ENCODE measurements at regions not wholly inside any gene's neighbourhood (a gene's known extent, or its start where the extent isn't known, plus 50 kb on each side); places are given as distances from the start of the nearest gene placed in this dataset.

DNA sequence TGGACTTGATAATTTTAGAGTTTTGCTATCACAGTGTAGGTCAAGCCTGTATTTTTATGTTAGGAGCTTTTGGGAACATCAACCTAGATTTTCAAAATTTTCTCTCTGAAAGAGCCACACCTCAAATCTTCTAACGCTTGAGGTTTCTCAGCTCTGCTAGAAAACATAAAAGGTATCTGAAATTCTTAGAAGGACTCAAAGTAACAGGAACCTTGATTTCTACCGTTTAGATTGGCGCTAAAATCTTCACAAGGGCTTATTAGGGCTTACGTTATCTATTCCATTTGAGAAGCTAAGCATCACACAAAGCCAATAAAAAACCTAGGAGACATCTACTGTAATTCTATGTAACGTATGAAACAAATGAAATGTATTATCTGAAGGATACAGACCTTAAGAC lies 192.4 kb downstream of the AHR start:
- TF ChIP-seq, protein P1, sequence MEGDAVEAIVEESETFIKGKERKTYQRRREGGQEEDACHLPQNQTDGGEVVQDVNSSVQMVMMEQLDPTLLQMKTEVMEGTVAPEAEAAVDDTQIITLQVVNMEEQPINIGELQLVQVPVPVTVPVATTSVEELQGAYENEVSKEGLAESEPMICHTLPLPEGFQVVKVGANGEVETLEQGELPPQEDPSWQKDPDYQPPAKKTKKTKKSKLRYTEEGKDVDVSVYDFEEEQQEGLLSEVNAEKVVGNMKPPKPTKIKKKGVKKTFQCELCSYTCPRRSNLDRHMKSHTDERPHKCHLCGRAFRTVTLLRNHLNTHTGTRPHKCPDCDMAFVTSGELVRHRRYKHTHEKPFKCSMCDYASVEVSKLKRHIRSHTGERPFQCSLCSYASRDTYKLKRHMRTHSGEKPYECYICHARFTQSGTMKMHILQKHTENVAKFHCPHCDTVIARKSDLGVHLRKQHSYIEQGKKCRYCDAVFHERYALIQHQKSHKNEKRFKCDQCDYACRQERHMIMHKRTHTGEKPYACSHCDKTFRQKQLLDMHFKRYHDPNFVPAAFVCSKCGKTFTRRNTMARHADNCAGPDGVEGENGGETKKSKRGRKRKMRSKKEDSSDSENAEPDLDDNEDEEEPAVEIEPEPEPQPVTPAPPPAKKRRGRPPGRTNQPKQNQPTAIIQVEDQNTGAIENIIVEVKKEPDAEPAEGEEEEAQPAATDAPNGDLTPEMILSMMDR (IDR thresholded peaks at IDR 0.05; ENCODE audit: partially characterized antibody, unreplicated experiment): no peak
- Mint-ChIP-seq H3K27me3 (ENCODE audit: unreplicated experiment) (no peaks in the 10 kb centered on the region), H3K36me3 (ENCODE audit: unreplicated experiment) (peaks cover 3% of the 10 kb centered on the region), H3K27ac (ENCODE audit: unreplicated experiment) (no peak overlapping the region), H3K4me1 (ENCODE audit: low read depth, unreplicated experiment) (no peaks in the 10 kb centered on the region), H3K9me3 (ENCODE audit: unreplicated experiment) (no peaks in the 10 kb centered on the region), H3K4me3 (ENCODE audit: unreplicated experiment) (no peak overlapping the region)
- DNase-seq: no peak

- H3K4me3 Mint-ChIP-seq (ENCODE audit: unreplicated experiment): no peak overlapping the region
- no peaks in the 10 kb centered on the region for H3K9me3 Mint-ChIP-seq (ENCODE audit: unreplicated experiment)
- no peaks in the 10 kb centered on the region for H3K4me1 Mint-ChIP-seq (ENCODE audit: low read depth, unreplicated experiment)
- H3K27ac Mint-ChIP-seq (ENCODE audit: unreplicated experiment): no peak overlapping the region
- H3K36me3 Mint-ChIP-seq (ENCODE audit: unreplicated experiment): no peaks in the 10 kb centered on the region
- no peaks in the 10 kb centered on the region for H3K27me3 Mint-ChIP-seq (ENCODE audit: unreplicated experiment)
- no peak for DNase-seq
- TF ChIP-seq, protein P1 (IDR thresholded peaks at IDR 0.05; ENCODE audit: partially characterized antibody, unreplicated experiment): no peak
Observed at GRCh38 chr7:17492437-17492836, 194.0 kb downstream of the AHR start.

- H3K27me3 Mint-ChIP-seq (ENCODE audit: unreplicated experiment): no peaks in the 10 kb centered on the region
- DNase-seq: no peak
- no peaks in the 10 kb centered on the region for H3K36me3 Mint-ChIP-seq (ENCODE audit: unreplicated experiment)
- H3K9me3 Mint-ChIP-seq (ENCODE audit: unreplicated experiment): no peaks in the 10 kb centered on the region
- TF ChIP-seq, protein P1 (IDR thresholded peaks at IDR 0.05; ENCODE audit: partially characterized antibody, unreplicated experiment): no peak
- H3K27ac Mint-ChIP-seq (ENCODE audit: unreplicated experiment): no peak overlapping the region
- H3K4me1 Mint-ChIP-seq (ENCODE audit: low read depth, unreplicated experiment): no peaks in the 10 kb centered on the region
- H3K4me3 Mint-ChIP-seq (ENCODE audit: unreplicated experiment): no peak overlapping the region
Observed at GRCh38 chr7:17493446-17493845, 195.0 kb downstream of the AHR start.

DNA sequence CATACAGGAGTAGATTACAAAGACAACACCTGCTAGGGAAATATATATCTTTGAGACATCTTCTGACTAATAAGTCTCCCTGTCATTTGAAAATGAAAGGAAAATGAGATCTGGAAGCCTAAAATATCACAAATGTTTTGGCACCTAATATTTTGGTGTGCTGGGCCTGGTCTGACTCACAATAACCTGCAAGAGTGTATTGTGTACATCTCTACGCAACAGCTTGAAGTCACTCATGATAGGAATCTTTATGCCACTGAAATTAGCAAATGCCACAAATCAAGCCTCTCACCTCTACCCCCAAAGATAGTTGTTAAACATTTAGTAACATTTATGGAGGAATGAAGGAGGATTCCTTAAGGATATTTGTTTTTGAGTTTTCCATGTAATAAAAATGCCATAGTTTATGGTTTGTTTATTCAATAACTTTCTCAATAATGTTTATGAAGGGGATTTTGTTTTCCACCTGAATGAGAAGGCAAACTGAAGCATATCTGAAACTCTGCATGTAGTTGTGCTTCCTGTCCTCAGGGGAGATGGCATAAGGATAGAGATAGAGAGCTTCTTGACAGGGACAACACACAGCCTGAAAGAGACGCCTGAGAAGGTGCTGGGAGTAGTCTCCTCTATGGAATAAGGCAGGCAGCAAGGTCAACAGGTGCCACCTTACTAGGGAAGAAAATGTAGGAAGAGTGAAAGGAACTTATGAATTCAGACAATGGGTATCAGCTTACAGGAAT lies 197.4 kb downstream of the AHR start:
- DNase-seq: no peak
- no peaks in the 10 kb centered on the region for H3K27me3 Mint-ChIP-seq (ENCODE audit: unreplicated experiment)
- no peaks in the 10 kb centered on the region for H3K4me1 Mint-ChIP-seq (ENCODE audit: low read depth, unreplicated experiment)
- H3K9me3 Mint-ChIP-seq (ENCODE audit: unreplicated experiment): no peaks in the 10 kb centered on the region
- TF ChIP-seq, protein P1 (IDR thresholded peaks at IDR 0.05; ENCODE audit: partially characterized antibody, unreplicated experiment): no peak
- no peak overlapping the region for H3K4me3 Mint-ChIP-seq (ENCODE audit: unreplicated experiment)
- H3K36me3 Mint-ChIP-seq (ENCODE audit: unreplicated experiment): no peaks in the 10 kb centered on the region
- H3K27ac Mint-ChIP-seq (ENCODE audit: unreplicated experiment): no peak overlapping the region

GRCh38 chr7:17497136-17497535 lies 198.7 kb downstream of the AHR start:
- H3K27me3 Mint-ChIP-seq (ENCODE audit: unreplicated experiment): no peaks in the 10 kb centered on the region
- no peaks in the 10 kb centered on the region for H3K4me1 Mint-ChIP-seq (ENCODE audit: low read depth, unreplicated experiment)
- DNase-seq: no peak
- no peak overlapping the region for H3K27ac Mint-ChIP-seq (ENCODE audit: unreplicated experiment)
- no peaks in the 10 kb centered on the region for H3K9me3 Mint-ChIP-seq (ENCODE audit: unreplicated experiment)
- no peaks in the 10 kb centered on the region for H3K36me3 Mint-ChIP-seq (ENCODE audit: unreplicated experiment)
- TF ChIP-seq, protein P1 (IDR thresholded peaks at IDR 0.05; ENCODE audit: partially characterized antibody, unreplicated experiment): no peak
- H3K4me3 Mint-ChIP-seq (ENCODE audit: unreplicated experiment): no peak overlapping the region

Data from glutamatergic neuron (in vitro differentiated cells).